SW480 (cell line): ENCODE measurements at regions not wholly inside any gene's neighbourhood (a gene's known extent, or its start where the extent isn't known, plus 50 kb on each side); places are given as distances from the start of the nearest gene placed in this dataset.
"Not testable (repeated sequence)": the region's sequence is repeated elsewhere in the genome, so short reads cannot be mapped to it uniquely, and the experiment has no call there.

ENCODE experiments used
- DNase-seq: peaks from one replicate; pipeline ENCODE4 v3.0.0-alpha.2; 2016; ENCODE audit warnings: low spot score

DNA sequence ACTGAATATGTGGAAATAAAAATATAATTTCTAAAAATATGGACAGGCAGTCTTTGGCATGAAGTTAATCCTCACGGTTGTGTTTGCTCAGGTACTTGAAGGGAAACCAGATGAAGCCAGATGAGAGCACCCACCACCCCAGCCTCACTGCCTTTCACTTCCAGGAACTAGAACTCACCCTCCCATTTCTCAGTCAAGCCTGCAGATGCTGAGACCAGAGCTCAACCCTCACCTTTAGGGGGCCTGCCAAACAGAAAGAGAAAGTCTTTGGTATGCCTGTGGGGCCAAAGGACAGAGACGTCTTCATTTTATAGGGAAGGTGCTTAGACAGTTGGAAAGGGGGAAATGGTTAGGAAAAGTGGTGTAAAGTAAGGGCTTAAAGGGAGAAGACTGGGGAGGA is 252.8 kb upstream of the PLET1 start:
- no peak for DNase-seq

DNA sequence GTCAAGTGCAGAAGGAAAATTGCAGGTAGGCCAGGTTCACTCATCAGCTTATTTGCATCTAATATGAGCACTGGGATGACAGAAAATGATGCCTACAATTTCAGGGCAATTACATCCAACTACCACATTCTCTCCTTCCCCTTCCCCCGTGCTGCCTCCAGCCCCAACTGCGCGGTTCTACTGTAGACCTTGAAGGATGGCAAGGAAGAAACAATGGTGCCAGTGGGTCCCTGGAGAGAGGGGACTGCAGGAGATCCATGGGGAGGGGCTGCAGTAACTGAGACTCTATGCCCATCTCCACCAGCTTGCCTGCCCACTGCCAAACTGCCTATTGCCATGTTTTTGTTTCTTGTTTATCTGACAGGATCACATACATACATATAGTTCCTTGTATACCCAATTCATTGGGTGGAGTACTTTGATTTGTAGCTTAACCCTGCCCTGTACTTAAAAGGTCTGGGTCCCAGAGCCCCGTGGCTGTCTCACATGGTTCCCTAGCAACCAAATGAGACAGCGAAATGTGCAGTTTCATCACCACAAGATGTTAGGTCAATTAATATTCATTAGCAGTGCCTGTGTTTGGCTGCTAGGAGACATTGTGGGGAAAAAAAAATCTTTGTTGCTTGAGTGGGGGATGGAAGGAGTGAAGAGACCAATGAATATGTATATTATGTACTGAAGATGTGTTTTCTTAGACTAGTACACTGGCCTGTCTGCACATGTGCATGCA is 253.5 kb upstream of the PLET1 start:
- DNase-seq: peak; percentile 12

DNA sequence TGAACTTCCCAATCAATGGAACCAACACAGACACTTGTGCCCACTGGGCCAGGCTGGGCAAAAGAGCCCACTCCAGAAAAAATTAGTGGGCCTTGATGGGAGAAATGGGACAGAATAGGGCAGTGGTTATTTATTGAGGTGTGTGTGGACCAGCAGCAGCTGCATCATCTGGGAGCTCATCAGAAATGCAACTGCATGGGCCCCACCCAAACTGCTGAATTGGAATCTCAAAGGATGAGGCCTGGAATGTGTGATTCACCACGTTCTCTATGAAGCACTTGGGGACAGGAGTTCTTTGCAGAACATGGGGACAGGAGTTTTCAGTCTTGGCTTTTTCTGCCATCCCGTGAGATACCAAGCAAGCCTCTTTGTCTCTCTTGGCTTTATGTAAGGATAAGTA is 255.6 kb upstream of the PLET1 start:
- peak; percentile 20 for DNase-seq

DNA sequence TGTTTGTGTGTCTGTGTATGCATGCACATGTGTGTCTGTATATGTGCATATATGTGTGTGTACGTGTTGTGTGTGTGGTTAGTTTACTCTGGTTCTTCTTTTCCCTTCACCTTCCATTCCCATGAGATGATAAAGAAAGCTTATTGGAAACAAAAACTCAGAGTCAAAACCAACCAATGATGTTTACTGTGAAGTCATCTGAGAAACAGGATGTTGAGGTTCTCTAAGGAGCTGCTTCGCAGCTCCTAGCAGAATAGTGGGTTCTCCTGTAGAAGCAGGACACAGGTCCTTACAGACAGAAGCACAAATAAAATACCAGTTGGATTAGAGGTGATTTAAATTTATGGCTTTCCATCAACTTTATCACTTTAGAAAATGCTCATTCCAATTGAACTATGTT is 256.1 kb upstream of the PLET1 start:
- DNase-seq: no peak

DNA sequence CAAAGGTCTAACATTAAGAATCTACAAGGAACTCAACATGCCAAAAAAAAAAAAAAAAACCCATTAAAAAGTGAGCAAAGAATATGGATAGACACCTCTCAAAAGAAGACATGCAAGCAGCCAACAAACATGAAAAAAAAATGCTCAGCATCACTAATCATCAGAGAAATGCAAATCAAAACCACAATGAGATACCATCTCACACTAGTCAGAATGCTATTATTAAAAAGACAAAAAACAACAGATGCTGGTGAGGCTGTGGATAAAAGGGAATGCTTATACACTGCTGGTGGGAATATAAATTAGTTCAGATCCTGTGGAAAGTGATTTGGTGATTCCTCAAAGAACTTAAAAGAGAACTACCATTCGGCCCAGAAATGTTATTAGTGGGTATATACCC is 257.7 kb upstream of the PLET1 start:
- no peak for DNase-seq

DNA sequence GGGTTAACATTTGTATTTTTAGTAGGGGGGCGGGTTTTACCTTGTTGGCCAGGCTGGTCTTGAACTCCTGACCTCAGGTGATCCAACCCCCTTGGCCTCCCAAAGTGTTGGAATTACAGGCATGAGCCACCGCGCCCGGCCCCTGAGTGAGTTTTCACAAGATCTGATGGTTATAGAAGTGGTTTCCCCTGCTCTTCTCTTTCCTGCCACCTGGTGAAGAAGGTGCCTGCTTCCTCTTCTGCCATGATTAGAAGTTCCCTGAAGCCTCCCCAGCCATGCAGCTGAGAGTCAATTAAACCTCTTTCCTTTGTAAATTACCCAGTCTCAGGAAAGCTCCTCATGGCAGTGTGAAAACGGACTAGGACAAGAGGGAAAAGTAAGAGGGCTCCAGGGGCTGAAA is 259.1 kb upstream of the PLET1 start:
- DNase-seq: no peak

DNA sequence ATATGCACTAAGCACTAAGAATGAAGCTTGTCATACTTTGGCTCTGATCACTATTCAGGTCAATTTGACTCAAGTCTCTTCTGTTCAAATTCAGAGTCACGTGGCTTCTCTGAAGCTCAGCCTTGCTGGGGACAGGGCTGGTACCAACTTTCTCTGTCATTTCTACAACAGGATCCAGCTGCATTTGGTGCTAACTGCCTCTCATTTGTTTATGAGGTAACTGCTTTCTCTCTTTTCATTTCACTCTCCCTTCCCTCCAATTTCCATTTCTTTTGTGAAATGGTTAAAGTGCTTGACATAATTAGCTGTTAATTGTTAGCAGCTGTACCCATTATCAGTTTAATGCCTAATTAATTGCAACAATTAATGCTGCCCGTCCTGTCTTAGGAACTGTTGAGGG is 259.7 kb upstream of the PLET1 start:
- DNase-seq: no peak

DNA sequence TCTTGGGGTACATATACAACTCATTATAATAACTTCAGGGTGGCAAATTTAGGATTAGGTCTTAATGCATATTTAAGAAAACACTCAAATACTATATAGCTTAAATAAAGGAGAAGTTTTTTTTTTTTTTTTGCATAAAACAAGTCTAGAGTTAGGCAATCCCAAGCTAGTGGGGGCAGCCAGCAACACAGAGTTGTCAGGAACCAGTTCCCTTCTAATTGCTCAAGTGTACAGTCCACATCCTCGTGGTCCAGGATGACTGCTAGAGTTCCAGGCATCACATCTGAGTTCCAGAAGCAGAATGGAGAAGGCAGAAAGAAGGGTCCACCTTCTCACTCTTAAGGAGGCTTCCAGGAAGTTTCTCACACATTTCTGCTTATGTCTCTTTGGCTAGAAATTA is 261.9 kb upstream of the PLET1 start:
- DNase-seq: no peak

DNA sequence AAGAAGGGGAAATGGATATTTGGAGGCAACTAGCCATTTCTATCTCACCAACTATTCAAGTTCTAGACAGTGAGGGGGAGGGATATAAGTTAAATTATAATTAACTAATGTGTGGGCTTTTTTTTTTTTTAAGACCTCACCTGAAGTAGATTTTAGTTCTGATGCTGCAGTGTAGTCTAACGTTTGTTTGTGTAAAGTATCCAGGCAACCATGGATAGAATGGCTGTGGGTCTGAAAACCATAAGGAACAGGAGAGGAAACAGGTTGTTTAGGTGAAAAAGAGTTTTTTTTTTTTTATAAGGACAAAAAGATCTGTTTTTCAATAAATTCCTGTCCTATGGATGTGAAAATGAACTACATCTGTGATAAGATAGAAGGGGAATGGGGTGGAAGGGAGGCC is 262.4 kb upstream of the PLET1 start:
- DNase-seq: no peak

DNA sequence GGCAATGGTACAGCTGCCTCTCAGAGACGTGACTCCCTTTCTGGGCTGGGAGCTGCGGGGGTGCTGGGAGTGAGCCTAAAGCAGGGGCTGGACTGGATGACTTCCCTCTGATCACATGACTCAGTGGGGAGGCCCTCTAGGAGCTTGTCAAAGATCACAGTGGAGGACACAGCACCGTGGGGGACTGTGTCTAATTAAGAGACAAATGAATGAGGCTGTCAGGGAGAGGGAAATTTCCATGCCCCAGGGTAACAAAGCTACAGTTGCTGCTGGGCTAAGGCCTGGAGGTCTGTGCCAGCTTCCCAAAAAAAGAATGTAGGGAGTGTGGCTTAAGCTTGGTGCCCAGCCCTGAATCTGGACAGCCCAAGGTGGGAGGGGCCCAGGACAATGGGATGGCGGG is 262.8 kb upstream of the PLET1 start:
- DNase-seq: peak; percentile 11

DNA sequence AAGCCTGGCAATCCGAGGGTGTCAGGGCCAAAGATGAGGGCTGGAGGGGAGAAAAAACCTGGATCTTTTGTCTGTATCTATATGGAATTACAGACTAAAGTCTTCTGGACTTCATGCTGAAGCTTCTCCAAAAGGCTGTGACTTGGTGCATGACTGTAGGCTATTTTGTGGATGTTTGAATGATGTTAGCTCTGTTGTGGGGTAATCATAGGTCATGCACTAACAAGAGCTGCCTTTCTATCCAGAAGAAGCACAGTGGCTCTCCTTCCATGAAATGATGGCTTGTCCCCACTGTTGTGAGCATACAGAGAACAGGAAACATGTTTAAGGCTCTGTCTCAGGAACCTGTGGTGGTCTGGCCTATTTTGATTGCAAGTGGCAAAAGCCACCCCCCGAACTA is 263.3 kb upstream of the PLET1 start:
- no peak for DNase-seq

DNA sequence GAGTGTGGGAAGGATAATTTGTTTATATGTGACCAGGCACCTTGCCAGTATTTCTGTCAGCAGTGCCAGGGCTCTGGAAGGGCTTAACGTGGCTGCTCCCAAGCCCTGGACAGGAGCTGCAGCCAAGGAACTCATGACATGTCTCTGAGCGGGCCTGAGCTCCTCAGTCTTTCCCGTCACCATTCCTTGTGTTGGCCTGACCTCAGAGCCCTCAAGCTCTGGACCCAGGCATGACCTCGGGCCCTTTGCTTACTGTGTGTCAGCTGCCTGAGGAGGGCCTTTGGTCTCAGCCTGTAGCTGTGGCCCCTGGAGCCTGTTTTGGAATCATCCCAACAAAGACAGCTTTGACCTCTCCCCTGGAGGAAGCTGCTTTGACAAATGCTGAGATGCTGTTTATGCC is 264.1 kb upstream of the PLET1 start:
- DNase-seq: no peak

DNA sequence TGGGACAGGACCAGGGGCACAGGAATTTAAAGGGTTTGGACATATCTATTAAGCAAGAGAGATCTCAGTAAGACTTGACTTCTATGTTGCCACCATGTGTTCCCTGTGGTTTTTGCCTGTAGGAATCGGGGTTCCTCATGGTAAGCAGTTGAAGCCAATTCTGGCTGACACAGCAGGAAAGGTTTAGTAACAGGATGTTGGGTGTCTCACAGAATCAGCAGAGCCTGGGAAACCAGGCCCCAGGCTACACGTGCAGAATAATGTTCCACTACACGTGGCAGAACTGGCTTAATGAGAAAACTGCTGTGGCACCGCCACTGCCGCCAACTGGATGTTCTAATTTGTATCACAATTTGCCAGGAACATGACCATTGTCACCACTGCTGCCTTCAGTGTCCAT is 264.6 kb upstream of the PLET1 start:
- no peak for DNase-seq

DNA sequence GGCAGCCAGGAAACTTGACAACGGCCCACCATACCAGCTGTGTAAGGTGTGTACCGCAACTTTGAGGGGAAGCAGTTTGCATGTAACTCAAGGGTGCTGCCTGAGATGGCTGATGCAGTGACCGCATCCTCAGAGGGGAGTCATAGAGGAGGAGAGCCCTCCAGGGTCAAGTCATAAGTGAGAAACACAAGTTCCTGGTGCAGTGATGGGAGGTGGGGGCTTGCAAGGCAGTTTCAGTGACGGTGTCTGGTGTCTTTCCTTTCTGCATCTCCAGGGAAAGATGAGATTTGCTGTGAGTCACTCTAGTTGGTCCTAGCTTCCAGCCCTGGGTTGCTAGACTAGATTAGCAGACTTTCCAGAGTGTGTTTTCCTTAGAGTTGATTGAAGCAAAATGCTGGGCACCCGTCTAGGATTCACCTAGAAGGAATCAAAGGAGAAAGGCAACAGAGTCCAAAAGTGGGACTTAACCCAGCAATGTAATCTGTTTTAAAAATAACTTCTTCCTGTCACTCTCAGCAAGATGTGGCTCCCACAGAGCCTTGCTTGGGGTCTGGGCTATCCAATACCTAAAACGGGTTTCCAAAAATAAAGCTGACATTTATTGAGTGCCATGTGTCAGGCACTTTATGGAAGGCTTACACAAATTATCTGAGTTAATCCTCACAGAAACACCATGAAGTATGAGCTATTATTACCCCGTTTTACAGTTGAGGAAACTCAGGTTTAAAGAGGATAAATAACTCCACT is 265.4 kb upstream of the PLET1 start:
- no peak for DNase-seq

DNA sequence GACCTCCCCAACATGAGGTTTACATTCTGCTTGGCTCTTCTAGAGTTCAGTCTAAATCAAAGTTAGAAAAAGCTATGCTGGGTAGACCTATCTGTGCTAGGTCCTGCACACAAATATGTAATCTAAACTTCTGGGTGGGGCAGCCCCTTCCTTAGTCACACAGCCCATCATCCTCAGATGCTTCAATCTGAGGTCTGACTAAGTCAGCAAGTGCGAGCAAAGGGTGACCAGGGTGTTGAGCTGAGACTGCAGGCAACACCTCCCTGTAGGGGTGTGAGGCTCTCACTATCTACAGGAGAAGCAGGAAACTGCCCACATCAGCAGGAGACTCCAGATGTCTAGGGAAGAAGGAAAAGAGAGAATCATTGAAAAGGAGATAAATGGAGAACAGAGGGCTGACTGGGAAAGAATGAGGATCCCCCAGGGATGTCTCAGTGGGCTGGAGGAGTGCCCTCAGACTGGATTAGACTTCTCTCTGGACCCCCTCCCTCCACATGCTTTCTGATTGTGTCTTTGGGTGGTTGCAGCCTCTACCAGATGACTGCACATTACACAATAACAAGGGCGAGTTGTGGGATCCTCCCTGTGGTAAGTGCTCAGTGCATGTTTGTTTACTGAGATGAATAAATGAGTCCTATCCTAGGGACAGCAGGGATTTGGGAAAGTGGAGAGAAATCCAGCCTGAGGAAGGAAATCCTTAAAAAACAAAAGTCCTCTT is 266.2 kb upstream of the PLET1 start:
- no peak for DNase-seq

DNA sequence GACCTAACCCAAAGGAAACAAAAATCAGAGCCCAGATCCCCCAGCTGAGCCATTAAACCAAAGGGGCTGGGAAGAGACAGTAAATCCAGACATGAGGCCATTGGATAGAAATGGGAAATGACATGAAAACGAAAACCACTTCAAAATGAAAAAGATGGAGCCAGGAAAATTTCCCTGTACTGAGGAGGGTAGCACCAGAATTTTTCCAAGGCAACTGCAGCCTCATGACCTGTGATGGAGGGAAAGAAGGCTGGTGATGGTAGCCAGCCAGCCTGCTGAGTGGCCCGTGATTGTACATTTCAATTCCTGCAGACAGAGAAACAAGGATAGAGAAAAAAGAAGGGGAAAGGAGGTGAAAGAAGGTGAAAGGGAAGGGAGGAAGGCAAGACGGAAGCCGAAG is 268.4 kb upstream of the PLET1 start:
- no peak for DNase-seq

DNA sequence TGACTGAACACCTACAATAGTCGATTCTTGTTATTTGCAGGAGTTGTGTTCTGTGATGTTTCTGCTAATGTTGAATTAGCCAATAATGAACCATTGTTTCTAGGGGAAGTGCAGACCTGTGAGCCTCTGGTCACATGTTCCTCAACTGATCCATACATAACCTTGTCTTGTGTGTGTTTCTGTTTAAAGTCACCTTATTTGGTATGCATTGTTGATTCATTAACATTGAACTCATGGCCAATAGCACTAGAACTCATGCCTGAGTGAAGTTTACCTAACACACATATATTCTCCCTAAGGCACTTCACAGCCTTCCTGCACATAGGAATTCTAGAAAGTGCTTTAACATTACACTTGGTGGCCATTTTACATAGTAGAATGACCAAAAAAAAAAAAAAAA is 271.8 kb upstream of the PLET1 start:
- no peak for DNase-seq

DNA sequence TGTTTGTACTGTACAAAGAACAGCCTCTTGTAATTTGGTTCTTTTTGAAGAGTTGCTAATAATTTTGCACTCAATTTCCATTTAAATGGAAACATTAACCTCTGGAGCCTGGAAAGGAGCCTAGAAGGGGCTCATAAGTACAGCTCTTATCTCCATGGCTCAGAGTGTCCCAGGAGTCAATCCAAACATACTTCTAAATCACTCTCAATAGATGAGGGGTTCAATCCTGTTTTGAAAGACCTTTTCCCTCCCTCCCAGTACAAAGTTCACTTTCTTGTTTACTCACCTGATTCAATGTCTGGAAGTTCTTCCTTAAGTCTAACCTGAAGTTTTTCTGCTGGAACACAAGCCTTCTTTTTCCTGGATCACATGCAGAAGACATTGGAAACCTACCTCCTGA is 273.0 kb upstream of the PLET1 start:
- no peak for DNase-seq

DNA sequence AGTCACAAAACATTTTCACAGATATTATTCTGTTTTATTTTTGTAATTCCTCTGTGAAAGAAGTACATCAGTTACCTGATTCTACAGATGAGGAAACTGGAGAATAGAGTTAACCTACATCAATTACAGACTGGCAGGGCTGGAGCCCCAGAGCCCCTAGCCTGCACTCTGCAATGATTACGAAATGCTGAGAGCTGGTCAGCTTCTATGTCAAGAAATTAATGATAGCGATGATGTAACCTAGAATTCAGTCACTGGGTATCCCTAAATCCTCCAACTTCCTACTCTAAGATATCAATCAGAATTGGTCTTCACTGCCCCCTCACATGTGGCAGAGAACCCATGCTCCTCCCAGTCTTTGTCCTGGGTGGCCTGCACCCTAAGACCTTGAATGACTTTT is 273.5 kb upstream of the PLET1 start:
- DNase-seq: no peak

DNA sequence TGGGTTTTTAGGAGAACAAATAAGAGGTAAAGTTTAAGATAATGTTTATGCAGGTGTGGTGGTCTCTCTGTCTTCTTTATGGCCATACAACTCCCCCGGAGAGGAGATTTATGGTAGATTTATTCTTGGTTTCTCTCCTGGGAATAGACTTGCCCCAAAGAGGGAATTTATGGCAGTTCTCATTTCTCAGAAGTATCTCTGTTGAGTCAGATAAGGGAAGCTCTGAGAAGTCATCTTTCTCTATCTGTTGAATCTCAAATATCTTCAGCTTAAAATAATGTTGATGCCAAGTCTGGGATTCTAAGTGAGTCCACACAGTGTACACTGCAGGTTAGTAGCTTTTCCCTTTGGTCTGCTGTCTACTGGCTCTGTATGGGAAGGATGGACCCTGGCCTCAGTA is 276.4 kb upstream of the PLET1 start:
- DNase-seq: no peak

DNA sequence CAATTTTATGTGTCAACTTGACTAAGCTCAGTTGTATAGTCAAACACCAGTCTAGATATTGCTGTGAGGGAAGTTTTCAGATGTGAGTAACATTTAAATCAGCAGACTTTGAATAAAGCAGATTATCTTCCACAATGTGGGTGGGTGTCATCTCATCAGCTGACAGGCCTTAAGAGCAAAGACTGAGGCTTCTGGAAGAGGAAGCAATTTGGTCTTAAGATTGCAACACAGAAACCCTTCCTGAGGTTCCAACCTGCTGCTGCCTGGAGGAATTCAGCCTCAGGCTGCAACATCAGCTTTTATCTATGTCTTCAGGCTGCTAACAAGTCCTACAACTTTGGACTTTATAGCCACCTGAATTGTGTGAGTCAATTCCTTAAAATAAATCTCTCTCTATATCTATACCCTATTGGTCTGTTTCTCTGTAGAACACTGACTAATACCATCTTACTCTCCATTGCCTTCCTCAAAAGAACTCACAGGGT is 277.2 kb upstream of the PLET1 start:
- no peak for DNase-seq

DNA sequence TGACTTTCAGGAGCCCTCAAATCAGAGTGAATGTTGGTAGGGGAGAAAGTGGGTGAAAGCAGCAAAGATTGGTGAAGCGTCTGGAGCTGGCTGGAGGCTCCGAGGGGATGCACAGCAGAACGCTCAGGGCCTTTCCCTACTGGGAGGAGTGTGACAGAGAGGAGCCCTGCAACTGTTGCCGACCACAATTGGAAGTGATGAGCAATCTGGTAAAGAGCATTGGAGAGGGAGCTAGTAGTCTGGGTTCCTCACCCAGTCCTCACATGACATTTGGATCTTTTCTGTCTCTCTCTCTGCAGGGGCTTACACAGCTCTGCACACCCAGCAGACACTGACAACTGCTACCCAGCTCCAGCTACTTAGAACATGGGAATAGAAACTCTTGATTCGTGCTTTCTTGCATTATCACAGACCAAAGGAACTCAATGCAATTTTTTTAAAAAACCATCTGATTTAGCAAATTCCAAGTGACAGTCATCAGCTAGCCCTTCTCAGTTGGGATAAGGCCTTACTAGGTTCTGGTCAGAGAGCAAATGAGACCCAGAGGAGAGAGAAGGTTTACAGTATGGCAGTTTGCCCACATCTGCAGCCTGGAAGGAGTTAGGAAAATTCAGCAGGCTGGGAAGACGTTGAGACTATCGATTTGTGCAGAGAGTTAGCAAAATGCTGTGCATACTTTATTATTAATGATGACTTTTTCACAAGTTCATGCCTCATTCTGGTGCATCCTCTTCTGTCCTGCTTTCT is 278.0 kb upstream of the PLET1 start:
- DNase-seq: no peak

DNA sequence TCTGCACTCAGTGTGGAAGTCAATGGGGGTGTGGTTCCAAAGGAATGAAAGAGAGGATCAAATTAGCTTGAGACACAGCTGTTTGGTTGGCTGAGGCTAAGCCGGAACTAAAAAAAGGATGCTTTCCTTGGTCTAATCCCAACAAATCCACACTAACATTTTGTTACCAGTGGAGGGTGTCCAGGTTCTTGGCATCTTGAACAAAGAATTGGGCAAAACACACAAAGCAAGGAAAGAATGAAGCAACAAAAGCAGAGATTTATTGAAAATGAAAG is 278.6 kb upstream of the PLET1 start:
- DNase-seq: not testable (repeated sequence)
